H1 (cell line): ENCODE measurements at regions not wholly inside any gene's neighbourhood (a gene's known extent, or its start where the extent isn't known, plus 50 kb on each side); places are given as distances from the start of the nearest gene placed in this dataset.
"Not testable (repeated sequence)": the region's sequence is repeated elsewhere in the genome, so short reads cannot be mapped to it uniquely, and the experiment has no call there.

ENCODE experiments used
- CTCF ChIA-PET: fragments of 300-600 bp; sonication (Branson Sonifier 250); formaldehyde crosslinking; loops from one replicate; lab custom pipeline; 2021; ENCODE audit not compliant: partially characterized antibody; lab: Charles Lee
- POLR2A ChIA-PET: fragments of 300-600 bp; sonication (Branson Sonifier 250); formaldehyde crosslinking; loops from one replicate; lab custom pipeline; 2021; ENCODE audit warnings: inconsistent platforms; ENCODE audit not compliant: partially characterized antibody; lab: Charles Lee
- DNase-seq, 2 experiments: peaks; one replicate each; pipeline versions ENCODE4 v3.0.0 to v3.0.0-alpha.2; 2010 to 2022; ENCODE audit warnings: low spot score in 2 of 2, low read depth in 1 of 2, mixed read lengths in 1 of 2
- FAIRE-seq: peaks from 2 replicates; lab custom pipeline; 2011; peaks lifted over from hg19 to GRCh38; lab: Jason Lieb, UNC
- H2AFZ ChIP-seq: 2 replicates; pipeline ENCODE4 v1.8.1; 2012; ENCODE audit warnings: low read length, inconsistent platforms
- H2AK5ac ChIP-seq: 2 replicates; pipeline ENCODE4 v1.6.1; 2013; ENCODE audit warnings: low read depth, low read length
- H2BK120ac ChIP-seq: replicated peaks from 2 replicates; pipeline ENCODE3; 2013; ENCODE audit warnings: low read depth, low read length, inconsistent platforms
- H2BK12ac ChIP-seq: 2 replicates; pipeline ENCODE4 v1.6.1; 2013; ENCODE audit warnings: low read depth, low read length
- H2BK15ac ChIP-seq: 2 replicates; pipeline ENCODE4 v1.6.1; 2013; ENCODE audit warnings: low read length
- H2BK20ac ChIP-seq: 2 replicates; pipeline ENCODE4 v1.6.1; 2013; ENCODE audit warnings: low read length
- H2BK5ac ChIP-seq: 2 replicates; pipeline ENCODE4 v1.6.1; 2013; ENCODE audit warnings: low read depth, low read length
- H3K14ac ChIP-seq: 2 replicates; pipeline ENCODE4 v1.6.1; 2013; ENCODE audit warnings: inconsistent platforms; ENCODE audit not compliant: insufficient read length
- H3K18ac ChIP-seq: 2 replicates; pipeline ENCODE4 v1.6.1; 2013; ENCODE audit warnings: low read length; ENCODE audit errors: extremely low read depth
- H3K23ac ChIP-seq: 2 replicates; pipeline ENCODE4 v1.6.1; 2013; ENCODE audit warnings: inconsistent platforms; ENCODE audit not compliant: insufficient read length
- H3K23me2 ChIP-seq: 2 replicates; pipeline ENCODE4 v1.6.1; 2013; ENCODE audit warnings: low read depth, low read length
- H3K27ac ChIP-seq: 2 replicates; pipeline ENCODE4 v1.6.1; 2011; ENCODE audit warnings: low read depth, low read length, inconsistent platforms
- H3K27me3 ChIP-seq, 4 experiments: replicated peaks in 1 of 4; 1 replicate in 1 of 4; 2 replicates in 3 of 4; pipeline versions ENCODE4 v1.6.1 to v1.8.1; 2011 to 2013; ENCODE audit warnings: low read length in 3 of 4, mild to moderate bottlenecking in 3 of 4, inconsistent platforms in 2 of 4, mixed read lengths in 2 of 4, moderate library complexity in 1 of 4; ENCODE audit not compliant: control insufficient read depth in 3 of 4, insufficient read depth in 3 of 4; ENCODE audit errors: extremely low read depth in 1 of 4
- H3K36me3 ChIP-seq, 4 experiments: 2 replicates each; pipeline versions ENCODE4 v1.6.1 to v1.8.1; 2011 to 2013; ENCODE audit warnings: mild to moderate bottlenecking in 4 of 4, low read length in 3 of 4, moderate library complexity in 2 of 4, control low read depth in 1 of 4, inconsistent platforms in 1 of 4; ENCODE audit not compliant: insufficient read depth in 4 of 4, control insufficient read depth in 2 of 4
- H3K4ac ChIP-seq: replicated peaks from 2 replicates; pipeline ENCODE3; 2013; ENCODE audit warnings: low read length, low read depth, mixed read lengths, inconsistent platforms; ENCODE audit not compliant: insufficient read length
- H3K4me1 ChIP-seq, 4 experiments: replicated peaks in 1 of 4; 1 replicate in 1 of 4; 2 replicates in 3 of 4; pipeline versions ENCODE4 v1.6.1 to v1.8.1; 2011 to 2013; ENCODE audit warnings: low read length in 3 of 4, inconsistent platforms in 2 of 4, mixed read lengths in 1 of 4; ENCODE audit not compliant: insufficient read depth in 4 of 4, control insufficient read depth in 3 of 4
- H3K4me2 ChIP-seq, 2 experiments: 2 replicates each; pipeline versions ENCODE4 v1.6.1 to v1.8.1; 2011 to 2013; ENCODE audit warnings: low read depth in 2 of 2, low read length in 2 of 2, control low read depth in 1 of 2, inconsistent platforms in 1 of 2, mild to moderate bottlenecking in 1 of 2; ENCODE audit not compliant: insufficient read depth in 1 of 2
- H3K4me3 ChIP-seq, 4 experiments: fragments of 200-600, 300-600 bp in 1 of 4; sonication (generic), shearing (Covaris generic), sonication (Bioruptor Twin) in 1 of 4; 2 replicates each; pipeline versions ENCODE4 v1.5.1 to v1.8.1; 2011 to 2016; ENCODE audit warnings: low read length in 4 of 4, low read depth in 3 of 4, control low read depth in 2 of 4, inconsistent platforms in 2 of 4, mild to moderate bottlenecking in 2 of 4, mixed read lengths in 1 of 4, moderate library complexity in 1 of 4; ENCODE audit not compliant: insufficient read depth in 2 of 4; ENCODE audit errors: extremely low read depth in 1 of 4
- H3K56ac ChIP-seq: replicated peaks from 2 replicates; pipeline ENCODE3; 2013; ENCODE audit warnings: low read depth, mild to moderate bottlenecking, mixed read lengths, low read length, inconsistent platforms; ENCODE audit not compliant: insufficient read length
- H3K79me1 ChIP-seq: 2 replicates; pipeline ENCODE4 v1.6.1; 2013; ENCODE audit warnings: low read depth, low read length, control low read depth
- H3K79me2 ChIP-seq, 2 experiments: 2 replicates each; pipeline versions ENCODE4 v1.6.1 to v1.8.1; 2012 to 2013; ENCODE audit warnings: low read length in 2 of 2, mild to moderate bottlenecking in 2 of 2, inconsistent platforms in 1 of 2; ENCODE audit not compliant: insufficient read depth in 2 of 2, control insufficient read depth in 1 of 2
- H3K9ac ChIP-seq, 4 experiments: replicated peaks in 1 of 4; 1 replicate in 1 of 4; 2 replicates in 3 of 4; pipeline versions ENCODE4 v1.6.1 to v1.8.1; 2011 to 2013; ENCODE audit warnings: low read depth in 3 of 4, low read length in 3 of 4, control low read depth in 2 of 4, mild to moderate bottlenecking in 2 of 4, moderate library complexity in 2 of 4, inconsistent platforms in 1 of 4; ENCODE audit errors: extremely low read depth in 1 of 4
- H3K9me3 ChIP-seq, 2 experiments: 2 replicates each; pipeline versions ENCODE4 v1.6.1 to v1.8.1; 2012 to 2013; ENCODE audit warnings: mild to moderate bottlenecking in 2 of 2, moderate library complexity in 2 of 2, control low read depth in 1 of 2, inconsistent platforms in 1 of 2, low read depth in 1 of 2, low read length in 1 of 2, mixed read lengths in 1 of 2; ENCODE audit not compliant: insufficient read depth in 2 of 2
- H4K20me1 ChIP-seq, 2 experiments: replicated peaks in 1 of 2; 2 replicates each; pipeline versions ENCODE3 to v1.8.1; 2011 to 2013; ENCODE audit warnings: inconsistent platforms in 2 of 2, low read length in 2 of 2, mild to moderate bottlenecking in 1 of 2; ENCODE audit not compliant: insufficient read depth in 2 of 2, control insufficient read depth in 1 of 2
- H4K5ac ChIP-seq: 2 replicates; pipeline ENCODE4 v1.6.1; 2013; ENCODE audit warnings: low read length, low read depth, mixed read lengths, inconsistent platforms; ENCODE audit not compliant: insufficient read length
- H4K8ac ChIP-seq: 2 replicates; pipeline ENCODE4 v1.8.0; 2013; ENCODE audit warnings: mild to moderate bottlenecking, moderate library complexity, low read length, inconsistent platforms; ENCODE audit not compliant: insufficient read depth; ENCODE audit errors: extremely low read depth
- H4K91ac ChIP-seq: replicated peaks from 2 replicates; pipeline ENCODE3; 2013; ENCODE audit warnings: low read length, mixed read lengths, inconsistent platforms; ENCODE audit not compliant: insufficient read length

DNA sequence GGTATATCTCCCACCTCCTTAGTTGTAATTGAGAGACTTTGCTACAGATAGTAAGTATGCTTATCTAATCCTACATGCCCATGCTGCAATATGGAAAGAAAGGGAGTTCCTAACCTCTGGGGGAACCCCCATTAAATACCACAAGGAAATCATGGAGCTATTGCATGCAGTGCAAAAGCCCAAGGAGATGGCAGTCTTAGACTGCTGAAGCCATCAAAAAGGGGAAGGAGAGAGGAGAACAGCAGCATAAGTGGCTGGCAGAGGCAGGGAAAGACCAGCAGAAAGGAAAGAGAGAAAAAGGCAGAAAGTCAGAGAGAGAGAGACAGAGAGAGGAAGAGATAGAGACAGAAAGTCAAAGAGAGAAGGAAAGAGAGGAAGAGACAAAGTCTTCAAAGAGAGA lies 121.6 kb upstream of the SLC16A7 start:
- H4K8ac ChIP-seq, H3K27ac ChIP-seq, H3K23me2 ChIP-seq, H4K91ac ChIP-seq, H3K27me3 ChIP-seq, H3K14ac ChIP-seq, H3K4me2 ChIP-seq, H3K36me3 ChIP-seq, H3K79me2 ChIP-seq, H3K9me3 ChIP-seq, H3K79me1 ChIP-seq, FAIRE-seq, H2AFZ ChIP-seq, H2BK12ac ChIP-seq, H4K5ac ChIP-seq, H3K4ac ChIP-seq, H2BK15ac ChIP-seq, H2BK20ac ChIP-seq, POLR2A ChIA-PET, H2AK5ac ChIP-seq, H3K56ac ChIP-seq, H4K20me1 ChIP-seq, H3K4me1 ChIP-seq, H3K23ac ChIP-seq, DNase-seq, H3K4me3 ChIP-seq, H2BK120ac ChIP-seq, H3K9ac ChIP-seq, H2BK5ac ChIP-seq, H3K18ac ChIP-seq: not testable (repeated sequence)
- CTCF ChIA-PET, result interaction anchor here (0.6 kb wide), 1 partner anchor 172 kb away, joined by 3 read pairs; no protein-coding TSS in a partner anchor
